Stimulated activated CD4-positive, alpha-beta T cell treated with anti-CD3 and anti-CD28 coated beads, Interleukin-4, amount 100 ng/mL, for 1 hour (primary cell): ENCODE measurements at regions not wholly inside any gene's neighbourhood (a gene's known extent, or its start where the extent isn't known, plus 50 kb on each side); places are given as distances from the start of the nearest gene placed in this dataset.

ENCODE experiments used
- DNase-seq: peaks from one replicate; pipeline ENCODE4 v3.0.0-alpha.2; 2020

GRCh38 chr1:181344091-181344490, 139.2 kb upstream of the CACNA1E start:
- DNase-seq = no peak

DNA sequence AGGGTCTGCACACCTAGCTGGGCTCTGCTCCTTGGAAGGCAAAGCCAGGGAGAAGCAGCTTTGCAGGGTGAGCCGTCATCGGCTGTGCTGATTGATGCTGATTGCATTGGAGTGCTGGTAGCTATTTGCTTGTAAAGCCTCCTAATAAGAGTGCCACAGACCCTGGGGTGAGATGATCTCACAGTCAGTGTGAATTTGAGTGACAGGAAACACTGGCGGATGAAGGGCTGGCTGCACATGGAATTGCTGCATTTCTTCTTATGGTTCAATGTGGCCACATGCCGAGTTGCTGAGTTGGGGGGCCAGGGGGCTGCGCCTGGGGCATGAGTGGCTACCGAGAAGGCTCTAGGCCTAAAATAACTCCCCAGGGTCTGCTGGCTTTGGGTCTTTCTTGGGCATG, 138.2 kb upstream of the CACNA1E start:
- DNase-seq = no peak

DNA sequence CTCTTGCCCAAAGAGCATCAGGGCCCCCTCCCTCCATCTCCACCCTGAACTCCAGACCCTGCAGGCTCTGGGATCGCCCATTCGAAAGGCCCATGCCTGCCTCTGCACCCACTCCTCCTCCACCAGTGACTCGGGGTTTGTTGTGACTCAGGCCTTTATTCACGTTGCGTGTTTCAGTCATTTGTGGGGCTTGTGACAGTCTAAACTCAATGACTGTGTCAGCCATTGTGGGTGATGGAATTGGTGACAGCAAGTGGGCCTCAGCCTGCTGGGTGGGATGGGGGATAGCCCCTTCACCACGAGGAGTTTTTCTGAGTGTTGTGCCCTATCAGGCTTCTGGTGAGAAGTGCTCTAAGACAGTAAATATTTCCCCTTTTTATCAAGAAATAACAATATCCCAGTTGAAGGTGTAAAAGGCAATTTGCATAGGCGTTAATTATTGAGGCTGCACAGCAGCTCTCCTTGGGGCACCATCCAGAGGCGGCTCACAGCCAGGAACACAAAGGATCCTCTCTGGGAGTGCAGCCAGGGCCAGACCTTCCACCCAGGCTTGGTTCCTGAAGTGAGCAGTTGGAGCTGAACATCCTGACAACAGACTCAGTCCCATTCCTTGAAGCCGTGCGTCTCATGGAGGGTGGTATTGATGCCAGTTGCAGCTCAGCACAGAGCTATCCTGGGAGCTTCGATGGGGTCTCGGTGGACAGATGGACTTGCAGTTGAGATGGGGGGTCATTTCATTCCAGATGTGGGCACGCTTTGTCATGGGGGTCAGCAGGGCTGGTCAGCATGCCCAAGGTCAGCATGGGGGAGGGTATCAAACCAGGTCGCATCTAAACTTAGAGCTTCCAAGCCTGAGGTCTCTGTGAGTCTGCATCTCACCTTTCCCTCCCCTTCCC, 135.6 kb upstream of the CACNA1E start:
- no peak for DNase-seq

DNA sequence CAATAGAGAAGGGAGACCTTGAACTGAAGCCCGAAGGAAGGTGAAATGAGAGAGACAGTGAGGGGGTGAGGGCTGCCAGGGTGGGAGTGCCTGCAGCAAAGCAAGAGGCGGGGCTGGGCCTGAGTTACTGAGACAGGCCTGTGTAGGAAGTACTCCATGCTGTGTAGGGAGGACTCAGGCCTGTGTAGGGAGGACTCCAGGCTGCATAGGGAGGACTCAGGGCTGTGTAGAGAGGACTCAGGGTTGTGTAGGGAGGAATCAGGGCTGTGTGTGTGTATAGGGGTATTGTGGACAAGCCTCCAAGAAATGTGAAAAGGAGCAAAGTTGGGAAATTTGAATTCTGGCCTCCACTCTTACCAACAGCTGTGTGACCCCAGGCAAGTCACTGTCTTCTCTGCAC, 133.8 kb upstream of the CACNA1E start:
- no peak for DNase-seq

DNA sequence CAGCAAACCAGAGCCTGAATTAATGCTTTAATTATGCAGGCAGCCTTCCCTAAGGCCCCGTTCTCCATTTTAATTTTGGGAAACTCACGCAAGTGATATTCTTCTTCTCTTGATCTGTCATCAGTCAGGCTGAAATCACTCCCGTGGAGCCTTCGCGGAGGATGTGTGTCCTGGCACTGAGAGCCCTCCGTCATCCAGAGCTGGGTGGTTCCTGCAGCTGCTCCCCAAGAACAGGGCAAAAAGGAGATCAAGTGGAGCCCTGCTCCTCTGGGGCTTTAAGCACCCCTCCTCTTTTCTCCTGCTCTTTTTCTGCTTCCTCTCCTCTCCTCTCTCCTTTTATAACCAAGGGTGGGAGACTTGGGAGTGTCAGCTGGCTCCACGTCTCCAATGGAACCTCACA, 133.2 kb upstream of the CACNA1E start:
- DNase-seq = no peak

GRCh38 chr1:181351740-181352139, 131.6 kb upstream of the CACNA1E start:
- no peak for DNase-seq

DNA sequence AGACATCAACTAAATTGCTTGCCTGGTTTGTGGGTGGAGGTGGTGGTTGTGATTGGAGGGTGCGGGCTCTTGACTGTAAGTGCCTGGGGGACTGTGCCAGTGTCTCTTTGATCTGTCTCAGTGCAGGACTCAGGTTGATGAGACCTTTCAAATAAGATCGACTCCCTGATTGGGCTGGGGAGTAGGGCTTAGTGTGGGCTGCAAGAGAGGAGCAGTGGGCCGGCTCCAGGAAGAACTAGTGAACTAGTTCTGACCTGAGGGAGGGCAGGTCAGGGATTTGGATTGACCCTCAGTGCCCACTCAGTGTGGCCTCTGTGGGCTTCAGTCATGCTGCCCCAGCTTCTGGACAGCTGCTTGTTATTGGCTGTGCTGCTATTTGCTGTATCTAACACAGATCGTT, 130.6 kb upstream of the CACNA1E start:
- DNase-seq = no peak

DNA sequence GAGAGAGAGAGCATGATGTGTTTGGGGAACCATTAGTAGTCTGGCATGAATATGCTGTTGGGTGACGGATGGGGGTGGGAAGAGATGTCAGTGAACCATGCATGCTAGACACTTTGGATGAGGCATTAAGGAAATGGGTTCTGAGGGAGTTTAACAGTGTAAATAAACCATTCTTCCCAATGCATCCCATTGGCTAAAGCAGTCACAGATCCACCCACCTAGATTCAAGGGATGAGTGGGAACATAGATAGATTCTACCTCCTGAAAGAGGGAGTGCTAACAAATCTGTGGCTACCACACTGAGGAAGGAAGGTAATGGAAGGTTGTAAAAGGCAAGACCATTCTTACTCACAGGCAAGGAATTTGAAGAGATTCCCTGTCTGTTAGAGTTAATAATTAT, 129.8 kb upstream of the CACNA1E start:
- DNase-seq = no peak

- DNase-seq = no peak
Observed at GRCh38 chr1:181354865-181355264, 128.5 kb upstream of the CACNA1E start.

DNA sequence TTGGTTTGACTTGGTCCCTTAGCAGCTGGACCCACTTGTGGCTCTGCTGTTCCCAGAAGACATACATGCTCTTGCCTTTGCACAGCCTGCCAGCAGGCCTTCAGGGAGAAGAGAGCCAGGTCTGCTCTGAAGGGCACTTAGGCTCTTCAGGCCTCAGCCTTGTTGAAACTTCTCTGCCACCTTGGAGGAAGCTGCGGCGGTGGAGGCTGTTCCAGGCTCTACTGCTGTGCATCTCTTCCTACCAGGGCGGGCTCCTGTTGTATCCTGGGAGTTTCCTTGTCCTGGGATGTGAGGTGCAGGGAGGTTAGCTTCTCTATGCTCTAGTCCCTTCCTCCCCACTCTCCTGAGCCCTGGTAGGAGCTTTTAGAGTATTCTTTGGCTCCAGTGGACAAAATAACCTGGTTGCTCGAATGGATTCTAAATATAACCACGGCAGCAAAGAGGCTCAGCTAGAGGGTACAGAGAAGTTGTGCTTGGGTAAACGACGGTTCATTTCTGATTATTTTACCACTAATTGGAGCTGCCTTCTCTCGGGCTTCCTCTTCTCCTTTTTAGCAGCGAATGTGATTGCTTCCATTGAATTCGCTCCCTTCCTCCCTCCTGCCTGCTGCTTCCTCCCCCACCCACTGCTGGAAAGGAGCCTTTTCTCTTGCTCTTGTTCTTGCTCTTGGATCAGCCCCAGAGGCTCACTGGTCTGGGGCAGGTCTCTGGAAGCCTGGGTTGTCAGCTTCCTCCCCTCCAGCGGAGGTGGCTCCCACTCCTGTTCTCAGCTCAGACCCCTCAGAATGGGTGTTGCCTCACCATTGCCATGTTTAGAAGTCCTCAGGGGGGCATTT, 126.6 kb upstream of the CACNA1E start:
- DNase-seq = no peak

DNA sequence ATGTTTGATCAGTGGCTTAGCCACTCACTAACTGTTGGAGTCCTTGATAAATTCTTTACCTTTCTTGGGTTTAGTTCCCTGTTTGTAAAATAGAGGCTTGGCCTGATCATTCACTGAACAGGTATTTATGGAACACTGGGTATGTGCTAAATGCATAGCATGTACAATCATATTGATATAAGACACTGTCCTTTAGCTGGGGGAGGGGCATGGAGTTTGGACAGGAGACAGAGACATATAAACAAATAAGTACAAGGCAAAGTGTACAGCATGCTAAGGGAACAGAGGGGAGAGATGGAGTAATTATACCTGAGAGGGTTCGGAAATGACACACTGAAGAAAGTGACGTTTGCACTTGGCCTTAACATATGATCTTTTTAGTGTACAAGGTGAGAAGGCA, 124.3 kb upstream of the CACNA1E start:
- DNase-seq = no peak

- no peak for DNase-seq
Observed at GRCh38 chr1:181364801-181365200, 118.5 kb upstream of the CACNA1E start.

DNA sequence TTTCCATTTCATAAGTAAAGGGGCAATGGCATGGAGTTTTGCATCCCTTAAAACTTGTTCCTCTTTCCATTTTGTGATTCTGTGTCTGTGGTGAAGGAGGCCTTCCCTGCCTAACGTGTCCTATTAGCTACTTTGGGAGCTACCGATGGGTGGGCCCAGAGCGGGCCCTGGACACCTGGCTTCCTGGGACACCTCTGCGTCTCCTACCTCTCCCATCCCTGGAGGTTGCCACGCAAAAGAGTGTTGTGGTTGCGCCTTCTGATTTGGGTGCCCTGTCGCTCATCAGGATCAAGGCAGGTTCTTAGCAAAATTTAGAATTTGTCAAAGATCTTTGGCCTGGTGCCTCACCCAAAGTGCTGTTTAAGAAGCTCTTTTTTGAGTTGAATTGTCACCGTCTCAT, 116.4 kb upstream of the CACNA1E start:
- no peak for DNase-seq

- DNase-seq = no peak
Observed at GRCh38 chr1:181369416-181369815, 113.9 kb upstream of the CACNA1E start.

DNA sequence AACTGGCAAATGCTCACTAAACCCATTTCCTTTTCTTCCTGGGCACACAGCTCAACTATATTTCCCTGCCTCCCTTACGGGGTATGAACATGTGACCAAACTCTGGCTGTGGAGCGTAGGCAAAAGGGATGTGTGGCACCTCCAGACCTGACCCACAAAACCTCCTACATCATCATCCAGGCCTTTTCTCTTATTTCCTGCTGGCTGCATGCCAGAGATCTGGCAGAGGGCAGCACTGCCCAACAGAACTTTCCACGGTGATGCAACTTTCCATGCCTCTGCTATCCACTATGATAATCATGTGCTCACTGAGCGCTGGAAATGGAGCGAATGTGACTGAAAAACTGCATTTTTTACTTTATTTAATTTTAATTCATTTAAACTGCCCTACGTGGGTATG, 99.6 kb upstream of the CACNA1E start:
- DNase-seq = no peak

DNA sequence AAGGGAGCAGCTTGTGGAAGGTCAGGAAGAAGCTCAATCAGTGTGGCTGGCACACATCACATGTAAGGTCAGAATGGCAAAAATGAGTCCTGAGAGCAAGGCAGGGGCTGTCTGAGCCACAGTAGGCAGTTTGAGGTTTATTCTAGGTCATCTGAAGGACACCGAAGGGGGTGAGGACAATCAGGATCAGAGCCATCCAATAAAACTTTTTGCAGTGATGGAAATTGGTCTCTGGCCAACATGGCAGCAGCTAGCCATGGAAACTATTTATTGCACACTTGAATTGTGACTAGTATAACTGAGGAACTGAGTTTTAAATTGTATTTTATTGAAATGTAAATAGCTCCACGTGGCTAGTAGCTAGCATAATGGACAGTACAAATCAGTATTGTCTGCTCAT, 97.0 kb upstream of the CACNA1E start:
- no peak for DNase-seq

DNA sequence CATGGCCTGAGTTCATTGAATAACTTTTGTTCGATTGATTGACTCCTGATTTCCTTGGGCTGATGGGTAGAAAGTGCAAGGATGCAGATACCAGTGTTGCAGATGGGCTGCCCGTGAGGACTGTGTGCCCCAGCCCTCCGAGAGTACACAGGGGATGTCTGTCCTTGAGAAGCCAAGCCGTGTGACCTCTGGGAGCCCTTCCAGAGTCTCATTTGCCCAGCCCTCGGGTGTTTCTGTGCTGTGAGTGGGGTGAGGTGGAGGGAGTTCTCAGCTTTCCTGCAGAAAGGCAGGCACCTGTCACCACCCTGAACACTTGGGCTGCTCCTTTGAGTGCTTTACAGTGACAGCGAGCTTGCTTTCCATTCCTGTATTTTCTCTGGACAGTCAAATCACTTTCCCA, 96.4 kb upstream of the CACNA1E start:
- no peak for DNase-seq

- no peak for DNase-seq
Observed at GRCh38 chr1:181387702-181388101, 95.6 kb upstream of the CACNA1E start.

DNA sequence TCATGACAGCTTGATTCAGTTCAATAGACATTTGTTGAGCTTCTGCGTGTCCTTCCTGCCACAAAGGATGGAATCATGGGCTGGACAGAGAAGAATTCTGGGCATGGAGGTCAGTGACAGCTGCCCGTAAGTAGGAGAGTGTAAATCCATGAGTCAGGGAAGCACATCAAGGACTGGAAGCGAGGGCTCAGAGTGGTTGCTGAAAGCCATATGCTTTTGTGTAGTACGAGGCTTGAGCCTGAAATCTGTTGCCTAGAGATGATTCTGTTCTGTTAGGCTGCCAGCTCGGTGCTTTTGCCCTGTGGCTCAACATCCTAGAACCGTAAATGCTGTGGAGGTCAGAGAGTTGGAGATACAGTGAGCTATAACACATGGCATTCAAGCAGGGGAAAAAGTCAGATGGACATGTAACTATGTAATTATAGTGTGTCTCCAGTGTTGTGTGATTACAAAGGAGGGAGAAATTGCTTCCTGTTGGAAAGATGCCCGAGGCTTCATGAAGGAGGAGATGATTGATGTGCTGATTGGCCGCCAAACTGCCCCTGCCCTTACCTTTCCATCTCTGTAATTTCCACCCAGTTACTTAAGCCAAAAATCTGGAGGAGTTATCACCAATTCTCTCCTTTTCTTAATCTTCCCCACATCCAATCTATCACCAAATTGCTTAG, 92.8 kb upstream of the CACNA1E start:
- DNase-seq = no peak

DNA sequence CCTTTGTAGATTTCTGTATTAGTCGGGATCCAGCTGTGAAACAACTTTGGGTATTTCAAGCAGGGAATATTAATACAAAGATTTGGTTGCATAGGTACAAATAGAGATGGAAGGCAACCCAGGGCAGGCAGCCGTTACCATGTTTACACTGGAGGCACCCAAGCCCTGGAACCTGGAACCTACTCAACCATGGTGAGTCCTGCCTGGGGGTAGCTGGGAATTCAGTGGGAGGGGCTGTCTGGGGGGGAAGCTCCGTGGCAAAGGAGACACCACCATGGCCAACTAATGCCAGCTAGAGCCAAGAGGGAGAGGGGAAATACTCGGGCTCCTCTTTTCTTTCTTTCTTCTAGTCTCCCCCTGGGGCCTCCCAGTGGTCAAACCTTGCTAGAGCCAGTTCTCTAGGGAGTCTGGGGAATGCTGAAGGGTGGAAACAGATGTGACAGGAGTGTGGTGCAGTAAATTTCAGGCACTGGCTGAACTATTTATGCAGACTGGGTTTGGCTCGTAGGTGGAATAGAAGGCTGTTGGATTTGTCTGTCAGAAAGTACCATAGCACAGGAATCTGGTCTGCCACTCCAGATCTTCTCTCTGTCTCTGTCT, 91.9 kb upstream of the CACNA1E start:
- no peak for DNase-seq

DNA sequence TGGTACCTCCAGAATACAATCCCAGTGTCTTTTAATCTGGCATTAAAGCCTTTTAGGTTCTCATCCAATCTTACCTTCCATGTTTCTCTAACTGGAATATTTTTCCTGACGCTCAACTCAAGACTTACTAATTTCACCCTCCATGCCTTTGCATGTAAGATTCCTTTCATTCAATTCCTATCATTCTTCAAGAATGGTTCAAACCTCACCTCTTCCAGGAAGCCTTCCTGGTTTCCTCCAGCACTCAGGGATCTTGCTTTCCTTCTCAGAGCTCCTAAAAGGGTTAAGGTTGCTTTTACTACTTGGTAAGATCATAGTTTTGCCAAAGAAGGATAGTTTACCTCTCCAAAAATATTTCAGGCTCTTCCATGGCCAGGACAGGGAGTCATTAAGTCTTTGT, 91.2 kb upstream of the CACNA1E start:
- no peak for DNase-seq

DNA sequence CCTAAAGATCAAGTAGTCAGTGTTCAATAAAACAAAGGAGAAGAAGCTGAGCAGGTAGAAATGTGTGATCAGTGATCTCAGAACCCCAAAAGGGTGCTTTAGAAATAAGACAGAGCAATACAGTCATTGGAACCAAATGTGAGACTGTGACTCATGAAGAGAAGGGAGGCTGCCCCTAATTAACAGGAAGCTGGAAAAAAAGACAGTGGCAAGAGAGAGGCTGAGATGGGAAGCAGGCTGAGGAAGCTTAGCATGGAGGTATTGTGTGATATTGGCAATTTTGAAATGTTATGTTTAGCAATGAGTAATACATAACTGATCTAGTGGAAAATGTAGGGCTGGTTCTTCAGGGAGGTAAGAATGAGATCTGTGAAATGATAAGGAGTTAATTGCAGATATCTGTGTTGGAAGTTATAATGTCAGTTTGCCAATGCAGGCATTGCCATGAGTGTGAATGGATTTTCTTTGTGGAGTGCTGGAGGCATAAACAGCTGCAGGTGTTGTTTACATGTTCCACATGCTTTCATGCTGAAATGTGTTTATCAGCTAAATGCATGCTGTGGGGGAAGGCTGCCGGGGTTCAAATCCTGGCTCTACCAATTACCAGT, 90.6 kb upstream of the CACNA1E start:
- no peak for DNase-seq

DNA sequence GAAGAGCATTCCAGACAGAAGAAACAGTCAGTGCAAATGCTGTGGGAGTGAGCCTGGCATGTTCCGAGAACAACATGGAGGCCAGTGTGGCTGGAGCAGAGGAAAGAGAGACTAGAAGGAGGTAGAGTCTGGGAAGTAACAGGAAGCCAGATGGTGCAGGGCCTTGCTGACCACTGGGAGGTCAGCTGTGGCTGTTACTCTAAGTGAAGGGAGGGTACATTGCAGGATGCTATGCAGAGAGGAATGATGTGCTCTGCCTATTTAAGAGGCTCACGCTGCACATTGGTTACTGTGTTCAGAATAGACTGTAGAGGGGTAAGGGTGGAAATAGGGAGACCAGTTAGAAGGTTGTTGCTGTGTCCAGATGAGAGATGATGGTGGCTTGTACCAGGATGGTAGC, 88.6 kb upstream of the CACNA1E start:
- DNase-seq = no peak
